NCI-H524 (cell line): ENCODE measurements at regions not wholly inside any gene's neighbourhood (a gene's known extent, or its start where the extent isn't known, plus 50 kb on each side); places are given as distances from the start of the nearest gene placed in this dataset.
"Not testable (repeated sequence)": the region's sequence is repeated elsewhere in the genome, so short reads cannot be mapped to it uniquely, and the experiment has no call there.

Experiments
- DNase-seq, 2 experiments: peaks; one replicate each; lab custom pipeline; 2025; lab: John Stamatoyannopoulos, UW

GRCh38 chr11:101741479-101742175, 157.8 kb upstream of the TRPC6 start:
- no peak for DNase-seq

DNA sequence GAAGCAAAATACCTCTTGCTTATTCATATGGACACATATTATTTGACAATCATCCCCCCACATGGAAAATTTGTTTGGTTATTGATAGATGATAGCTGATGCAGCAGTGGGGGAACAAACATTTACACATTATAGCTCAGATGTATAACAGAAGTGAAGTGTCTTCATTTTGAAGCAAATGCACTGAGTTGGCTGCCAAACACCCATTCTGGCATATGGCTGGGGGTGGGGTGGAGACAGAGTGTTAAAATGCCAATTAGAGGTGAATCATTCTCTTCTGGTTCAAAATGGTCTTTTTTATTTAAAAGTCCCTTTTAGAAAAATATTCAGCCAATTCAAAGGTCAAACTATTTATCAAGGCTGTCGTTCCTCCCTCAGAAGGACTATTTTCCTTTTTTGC, 157.3 kb upstream of the TRPC6 start:
- no peak for DNase-seq

GRCh38 chr11:101738452-101738851, 154.6 kb upstream of the TRPC6 start:
- DNase-seq, result peak in 1 of 2 experiments; percentile 9

- no peak for DNase-seq
Measured at GRCh38 chr11:101729406-101730078, 145.7 kb upstream of the TRPC6 start.

- no peak for DNase-seq
Measured at GRCh38 chr11:101727451-101727850, 143.6 kb upstream of the TRPC6 start.

- DNase-seq, result no peak
Measured at GRCh38 chr11:101726988-101727387, 143.2 kb upstream of the TRPC6 start.

- DNase-seq, result no peak
Measured at GRCh38 chr11:101723371-101723770, 139.6 kb upstream of the TRPC6 start.

DNA sequence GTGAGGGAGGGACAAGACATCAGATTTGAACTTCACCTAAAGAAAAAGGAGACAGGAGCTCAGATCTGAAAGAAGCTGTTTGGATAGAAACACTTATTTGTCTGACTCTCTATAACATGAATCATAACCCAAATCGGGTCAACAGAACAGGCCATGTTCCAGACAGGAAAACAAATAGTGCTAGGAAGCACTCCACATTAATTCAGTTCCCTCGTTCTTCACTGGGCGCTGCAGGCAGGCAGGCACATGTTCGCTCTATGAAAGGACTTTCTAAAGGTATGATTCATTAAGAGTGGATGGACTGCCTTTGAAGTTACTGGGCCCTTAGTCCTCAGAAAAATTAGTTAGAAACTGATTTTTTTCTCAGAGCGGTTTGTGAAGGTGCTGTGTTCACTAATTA, 137.5 kb upstream of the TRPC6 start:
- DNase-seq, result no peak

GRCh38 chr11:101718402-101718801, 134.6 kb upstream of the TRPC6 start:
- DNase-seq, result no peak

DNA sequence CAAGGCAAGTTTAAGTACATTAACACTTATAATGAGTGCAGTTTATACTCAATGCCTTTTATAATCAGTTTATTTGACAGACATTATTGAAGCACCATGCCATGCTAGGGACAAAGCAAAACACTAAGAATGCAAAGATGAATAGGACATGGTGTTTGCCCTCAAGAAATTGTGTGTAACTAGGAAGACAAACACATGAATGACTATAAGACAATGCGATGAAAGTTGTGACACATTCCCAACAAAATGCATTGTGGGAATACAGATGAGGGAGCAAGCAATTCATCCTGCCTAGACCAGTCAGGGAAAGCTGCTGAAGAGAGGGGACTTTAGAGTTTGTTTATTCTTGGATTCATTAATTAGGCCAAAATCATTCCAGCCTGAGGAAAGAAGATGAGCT, 133.8 kb upstream of the TRPC6 start:
- no peak for DNase-seq

- no peak for DNase-seq
Measured at GRCh38 chr11:101715281-101715680, 131.5 kb upstream of the TRPC6 start.

GRCh38 chr11:101707477-101707876, 123.7 kb upstream of the TRPC6 start:
- DNase-seq, result no peak

DNA sequence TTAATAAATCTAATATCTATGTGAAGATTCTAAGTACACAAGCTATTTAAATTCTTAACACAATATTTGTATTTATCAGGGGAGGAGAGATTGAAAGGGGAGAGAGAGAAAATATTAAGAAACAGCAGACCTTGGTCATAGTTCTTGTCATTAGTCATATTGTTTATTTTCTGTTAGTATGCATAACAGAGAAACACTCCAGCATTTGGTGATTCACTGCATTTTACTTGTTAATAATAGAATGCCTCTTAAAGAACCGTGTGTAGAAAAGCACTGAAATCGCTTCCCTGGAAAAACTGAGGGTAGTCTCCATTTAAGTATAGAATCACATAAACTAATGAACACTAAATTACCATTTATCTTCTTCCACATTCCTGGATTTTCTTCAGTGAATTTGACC, 122.7 kb upstream of the TRPC6 start:
- no peak for DNase-seq

DNA sequence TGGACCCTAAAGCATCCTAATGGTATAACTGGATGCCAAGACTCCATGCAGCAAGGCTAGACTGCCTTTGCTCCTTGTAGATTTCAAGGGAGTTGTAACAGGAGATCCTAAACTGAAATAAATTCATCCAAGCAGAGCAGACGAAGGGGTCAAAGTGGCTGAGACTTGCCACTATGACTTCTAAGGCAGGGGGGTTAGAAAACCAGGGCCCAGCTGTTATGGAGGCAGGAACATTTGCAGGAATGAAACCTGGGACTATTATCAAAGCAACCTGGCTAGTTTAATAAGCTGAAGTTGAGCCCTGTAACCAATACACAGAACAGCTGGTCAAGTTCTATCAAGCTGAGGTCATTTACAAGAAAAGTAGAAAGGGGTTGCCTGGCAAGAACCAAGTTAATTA, 122.2 kb upstream of the TRPC6 start:
- DNase-seq, result peak in 1 of 2 experiments; percentile 18

- not testable (repeated sequence) for DNase-seq
Measured at GRCh38 chr11:101694869-101695268, 111.1 kb upstream of the TRPC6 start.

- no peak for DNase-seq
Measured at GRCh38 chr11:101692980-101693379, 109.2 kb upstream of the TRPC6 start.

DNA sequence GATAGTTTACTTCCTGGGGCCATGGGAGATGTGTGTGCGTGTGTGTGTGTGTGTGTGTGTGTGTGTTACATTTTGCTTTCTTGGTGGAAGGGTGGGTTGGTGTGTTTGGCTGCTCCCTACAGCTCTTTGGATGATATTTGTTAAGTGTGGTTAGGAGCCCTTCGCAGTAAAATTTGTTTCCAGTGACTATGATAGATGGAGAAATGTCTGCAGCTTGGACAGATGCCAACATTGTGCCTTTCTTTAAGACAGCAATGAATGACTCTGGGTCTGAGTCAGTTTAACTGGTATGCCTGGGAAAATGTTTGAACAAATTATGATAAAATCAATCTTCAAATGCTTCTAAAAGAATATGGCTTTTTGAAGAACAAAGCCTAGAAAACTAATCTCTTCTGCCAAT, 102.7 kb upstream of the TRPC6 start:
- no peak for DNase-seq

DNA sequence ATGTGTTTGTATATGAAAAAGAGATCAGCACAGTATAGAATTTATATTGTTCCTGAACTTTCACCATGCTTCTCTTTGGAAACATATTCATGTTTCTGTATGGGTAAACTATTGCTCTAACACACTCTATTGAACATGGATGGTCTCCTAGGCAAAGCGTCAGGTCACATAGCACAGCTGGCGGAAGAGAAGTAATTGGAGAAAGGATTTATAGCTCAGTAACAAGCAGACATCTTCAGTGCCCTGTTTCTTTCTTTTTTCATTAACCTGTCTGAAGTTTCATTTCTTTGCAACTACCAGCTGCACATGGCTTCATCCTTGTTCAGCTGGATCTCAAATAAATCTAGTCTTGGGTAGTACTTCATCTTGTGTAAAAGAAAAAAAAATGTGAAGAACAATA, 84.4 kb upstream of the TRPC6 start:
- DNase-seq, result no peak

DNA sequence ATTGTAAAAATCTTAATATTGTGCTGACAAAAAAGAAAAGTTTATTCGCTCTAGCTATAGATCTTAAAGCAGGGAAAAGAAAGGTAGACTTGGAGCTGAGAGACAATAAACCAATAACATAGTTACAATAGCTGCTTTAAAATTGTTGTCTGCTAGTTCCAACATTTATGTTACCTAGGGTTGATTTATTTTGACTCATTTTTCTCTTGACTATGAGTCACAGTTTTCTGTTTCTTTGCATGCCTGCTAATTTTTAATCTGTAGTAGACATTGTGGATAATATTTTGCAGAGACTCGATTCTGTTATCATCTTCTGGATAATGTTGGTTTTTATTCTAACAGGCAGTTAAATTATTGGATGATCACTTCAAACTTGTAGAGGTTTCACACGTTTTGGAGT, 83.1 kb upstream of the TRPC6 start:
- no peak for DNase-seq

DNA sequence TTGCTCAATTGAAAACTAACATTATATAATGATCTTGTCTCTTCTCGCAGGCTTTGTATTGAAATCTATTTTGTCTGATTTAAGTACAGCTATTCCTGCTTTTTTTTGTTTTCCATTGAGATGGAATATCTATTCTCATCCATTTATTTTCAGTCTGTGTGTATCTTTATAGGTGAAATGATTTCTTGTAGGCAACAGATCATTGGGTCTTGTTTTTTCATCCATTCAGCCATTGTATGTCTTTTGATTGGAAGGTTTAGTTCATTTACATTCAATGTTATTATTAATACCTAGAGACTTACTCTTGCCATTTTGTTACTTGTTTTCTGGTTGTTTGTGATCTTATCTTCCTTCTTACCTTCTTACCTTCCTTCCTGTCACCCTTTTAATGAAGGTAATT, 77.8 kb upstream of the TRPC6 start:
- DNase-seq, result no peak
